Rectal smooth muscle tissue (tissue), 1 donor: ENCODE measurements at regions not wholly inside any gene's neighbourhood (a gene's known extent, or its start where the extent isn't known, plus 50 kb on each side); places are given as distances from the start of the nearest gene placed in this dataset.
"Not testable (repeated sequence)": the region's sequence is repeated elsewhere in the genome, so short reads cannot be mapped to it uniquely, and the experiment has no call there.

Source experiments
- H3K27ac ChIP-seq: one replicate; pipeline ENCODE4 v1.7.0; 2013; ENCODE audit warnings: low read depth, low read length, inconsistent platforms
- H3K27me3 ChIP-seq: one replicate; pipeline ENCODE4 v1.7.0; 2013; ENCODE audit warnings: low read length; ENCODE audit not compliant: control insufficient read depth, insufficient read depth
- H3K36me3 ChIP-seq: one replicate; pipeline ENCODE4 v1.7.0; 2013; ENCODE audit warnings: low read length; ENCODE audit not compliant: control insufficient read depth, insufficient read depth
- H3K4me1 ChIP-seq: one replicate; pipeline ENCODE4 v1.7.0; 2013; ENCODE audit warnings: low read length; ENCODE audit not compliant: control insufficient read depth, insufficient read depth
- H3K4me3 ChIP-seq: one replicate; pipeline ENCODE4 v1.7.0; 2013; ENCODE audit warnings: low read length
- H3K9ac ChIP-seq: one replicate; pipeline ENCODE4 v1.7.0; 2013; ENCODE audit warnings: low read length

DNA sequence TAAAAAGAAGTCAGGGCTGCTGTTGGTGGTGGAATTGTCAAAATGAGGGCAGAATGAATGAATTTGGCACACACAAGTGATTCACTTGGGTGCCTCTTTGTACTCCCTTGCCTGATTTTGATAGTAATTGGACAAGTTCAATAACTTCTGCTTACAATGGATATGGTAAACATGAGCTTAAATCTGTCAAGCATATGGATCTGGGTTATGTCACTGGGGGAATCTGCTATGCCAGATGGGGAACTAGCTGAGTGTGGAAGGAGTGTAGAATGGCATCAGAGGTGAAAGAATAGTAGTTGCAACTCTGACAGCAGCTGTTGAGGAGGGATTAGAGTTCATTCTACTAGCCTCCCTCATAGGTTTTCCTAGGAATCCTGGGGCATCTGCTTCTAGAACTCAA, 724.2 kb upstream of the CDH8 start:
- Histone ChIP-seq H3K4me3 (no peak overlapping the region), H3K9ac (no peak overlapping the region), H3K27ac (no peak overlapping the region), H3K4me1 (no peaks in the 10 kb centered on the region), H3K36me3 (no peaks in the 10 kb centered on the region), H3K27me3 (no peaks in the 10 kb centered on the region)

DNA sequence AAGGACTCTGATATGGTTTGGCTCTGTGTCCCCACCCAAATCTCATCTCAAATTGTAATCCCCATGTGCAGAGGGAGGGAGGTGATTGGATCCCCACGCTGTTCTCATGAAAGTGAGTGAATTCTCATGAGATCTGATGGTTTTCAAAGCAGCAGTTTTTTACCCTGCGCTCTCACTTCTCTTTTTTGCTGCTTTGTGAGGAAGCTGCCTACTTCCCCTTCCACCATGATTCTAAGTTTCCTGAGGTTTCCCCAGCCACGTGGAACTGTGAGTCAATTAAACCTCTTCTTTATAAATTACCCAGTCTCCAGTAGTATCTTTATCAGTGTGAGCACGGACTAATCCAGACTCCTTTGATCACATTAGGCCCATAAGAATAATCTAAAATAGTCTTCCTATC, 719.7 kb upstream of the CDH8 start:
- no peak overlapping the region for H3K4me3 ChIP-seq
- H3K27ac ChIP-seq = no peak overlapping the region
- H3K36me3 ChIP-seq = no peaks in the 10 kb centered on the region
- no peaks in the 10 kb centered on the region for H3K27me3 ChIP-seq
- H3K4me1 ChIP-seq = no peaks in the 10 kb centered on the region
- H3K9ac ChIP-seq = no peak overlapping the region

DNA sequence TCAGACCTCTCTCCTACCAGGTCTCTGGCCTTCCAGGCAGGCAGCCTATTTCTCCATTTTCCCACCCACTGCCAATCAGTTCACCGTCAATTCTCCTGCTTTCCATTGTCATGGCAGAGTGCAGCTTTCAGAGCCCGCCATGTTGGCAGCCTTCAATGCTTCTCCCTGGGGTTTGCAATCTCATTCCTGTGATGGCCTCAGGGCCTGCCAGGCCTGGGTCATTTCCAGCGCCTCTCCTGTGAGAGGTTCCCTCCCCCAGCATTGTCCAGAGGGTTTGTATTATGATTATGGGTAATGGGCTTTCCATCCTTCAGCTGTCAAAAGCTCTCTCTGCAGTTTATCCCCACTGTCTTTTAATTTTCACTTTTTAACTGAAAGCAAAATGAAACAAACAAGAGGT, 716.6 kb upstream of the CDH8 start:
- Histone ChIP-seq H3K36me3 (no peaks in the 10 kb centered on the region), H3K4me1 (no peaks in the 10 kb centered on the region), H3K27me3 (no peaks in the 10 kb centered on the region), H3K27ac (no peak overlapping the region), H3K4me3 (no peak overlapping the region), H3K9ac (no peak overlapping the region)

DNA sequence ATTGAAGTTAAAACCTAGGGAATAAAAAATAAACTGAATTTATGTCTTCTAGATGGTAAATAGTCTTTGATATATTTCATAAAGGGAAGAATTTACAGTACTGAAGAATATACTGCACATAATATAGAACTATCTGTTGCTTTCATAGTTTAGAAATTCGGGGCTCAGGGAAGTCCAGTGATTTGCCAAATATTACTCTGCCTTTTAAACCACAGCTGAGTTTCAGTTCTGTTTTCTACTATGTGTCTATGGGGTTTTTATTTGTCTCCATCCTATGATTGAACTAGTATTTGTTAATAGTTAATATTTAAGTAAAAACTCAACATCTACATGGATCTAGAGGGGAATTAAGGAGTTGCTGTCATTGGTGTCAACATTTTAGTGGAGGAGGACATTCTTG, 715.0 kb upstream of the CDH8 start:
- Histone ChIP-seq H3K27ac (no peak overlapping the region), H3K4me3 (no peak overlapping the region), H3K27me3 (no peaks in the 10 kb centered on the region), H3K4me1 (no peaks in the 10 kb centered on the region), H3K36me3 (no peaks in the 10 kb centered on the region), H3K9ac (no peak overlapping the region)

DNA sequence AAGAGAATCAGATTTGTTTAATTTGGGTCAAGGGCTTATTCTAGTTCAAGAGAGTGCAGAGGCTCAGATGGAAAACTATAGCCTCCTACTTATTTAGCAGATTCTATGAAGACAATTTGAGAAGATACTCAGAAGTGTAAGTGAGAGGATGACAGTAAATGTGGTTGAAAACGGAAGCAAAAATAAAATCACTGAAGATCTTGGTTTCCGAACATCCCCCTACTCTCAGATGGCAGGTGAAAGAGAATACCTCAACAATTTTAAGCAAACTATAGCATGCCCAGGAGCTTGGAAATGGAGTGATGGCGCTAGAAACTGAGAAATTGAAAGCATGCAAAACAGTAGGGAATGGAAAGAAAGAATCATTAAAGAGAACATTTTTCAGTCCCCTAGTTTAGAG, 705.5 kb upstream of the CDH8 start:
- H3K27ac ChIP-seq = no peak overlapping the region
- no peaks in the 10 kb centered on the region for H3K36me3 ChIP-seq
- no peak overlapping the region for H3K4me3 ChIP-seq

DNA sequence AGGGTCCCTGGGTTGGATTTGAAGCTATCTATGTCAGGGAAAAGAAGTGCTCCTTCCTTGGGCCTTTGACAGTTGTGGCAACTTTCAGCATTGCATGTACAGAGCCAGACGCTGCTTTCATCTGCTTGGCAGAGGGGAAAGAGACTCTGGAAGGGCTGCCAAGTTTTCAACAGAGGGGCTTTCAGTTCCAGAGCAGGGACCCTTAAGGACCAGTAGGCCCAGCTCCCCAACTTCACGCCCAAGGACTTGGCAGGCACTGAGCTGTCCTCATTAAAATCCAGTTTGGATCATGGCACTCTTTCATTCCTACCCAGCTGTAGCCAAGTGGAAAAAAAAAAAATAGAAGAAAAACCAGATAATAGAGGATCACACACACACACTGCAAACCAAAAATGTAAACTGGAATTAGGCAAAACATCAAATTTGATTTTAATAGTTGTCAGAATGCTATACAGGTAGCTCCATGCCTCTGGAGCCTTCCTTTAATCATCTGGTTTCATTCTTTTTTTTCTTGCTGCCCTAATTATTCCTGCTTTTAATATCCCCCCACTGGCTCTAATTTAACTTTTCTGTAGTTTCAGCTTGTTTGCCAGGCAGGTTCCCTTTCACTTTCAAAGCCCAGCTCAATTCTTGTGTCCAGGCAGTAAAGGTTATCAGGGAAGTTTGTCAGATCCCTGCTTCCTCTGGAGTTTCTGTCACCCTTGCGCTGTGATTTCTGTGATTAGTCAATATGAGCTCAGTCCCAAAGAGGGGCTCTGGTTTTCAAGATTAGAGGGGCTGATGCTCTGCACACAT, 702.6 kb upstream of the CDH8 start:
- Histone ChIP-seq H3K9ac (no peak overlapping the region), H3K27ac (no peak overlapping the region), H3K36me3 (no peaks in the 10 kb centered on the region), H3K27me3 (no peaks in the 10 kb centered on the region), H3K4me3 (no peak overlapping the region), H3K4me1 (no peaks in the 10 kb centered on the region)

More for the DNA sequence above, 705.5 kb upstream of the CDH8 start:
- H3K4me1 ChIP-seq = no peaks in the 10 kb centered on the region
- no peaks in the 10 kb centered on the region for H3K27me3 ChIP-seq
- H3K9ac ChIP-seq = no peak overlapping the region

DNA sequence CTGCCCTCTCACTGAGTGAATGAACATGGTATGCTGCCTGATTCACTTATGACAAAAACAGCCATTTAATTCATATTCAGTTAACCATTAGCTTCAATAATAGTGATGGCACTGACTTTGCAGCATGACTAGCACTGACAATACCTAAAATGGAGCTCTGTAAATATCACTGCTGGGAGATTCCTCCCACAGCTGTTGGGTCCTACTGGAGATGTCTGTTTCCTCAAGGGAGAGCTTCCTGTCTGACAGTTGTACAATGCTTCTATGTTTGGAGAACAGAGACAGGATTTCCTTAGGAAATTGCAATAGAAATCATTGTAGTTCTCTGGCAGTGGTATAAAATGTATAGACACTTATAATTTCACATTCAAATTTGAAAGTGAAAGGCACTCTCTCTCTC, 695.9 kb upstream of the CDH8 start:
- H3K27ac ChIP-seq = no peak overlapping the region
- no peaks in the 10 kb centered on the region for H3K4me1 ChIP-seq
- H3K9ac ChIP-seq = no peak overlapping the region
- H3K36me3 ChIP-seq = no peaks in the 10 kb centered on the region
- H3K27me3 ChIP-seq = no peaks in the 10 kb centered on the region
- H3K4me3 ChIP-seq = no peak overlapping the region

DNA sequence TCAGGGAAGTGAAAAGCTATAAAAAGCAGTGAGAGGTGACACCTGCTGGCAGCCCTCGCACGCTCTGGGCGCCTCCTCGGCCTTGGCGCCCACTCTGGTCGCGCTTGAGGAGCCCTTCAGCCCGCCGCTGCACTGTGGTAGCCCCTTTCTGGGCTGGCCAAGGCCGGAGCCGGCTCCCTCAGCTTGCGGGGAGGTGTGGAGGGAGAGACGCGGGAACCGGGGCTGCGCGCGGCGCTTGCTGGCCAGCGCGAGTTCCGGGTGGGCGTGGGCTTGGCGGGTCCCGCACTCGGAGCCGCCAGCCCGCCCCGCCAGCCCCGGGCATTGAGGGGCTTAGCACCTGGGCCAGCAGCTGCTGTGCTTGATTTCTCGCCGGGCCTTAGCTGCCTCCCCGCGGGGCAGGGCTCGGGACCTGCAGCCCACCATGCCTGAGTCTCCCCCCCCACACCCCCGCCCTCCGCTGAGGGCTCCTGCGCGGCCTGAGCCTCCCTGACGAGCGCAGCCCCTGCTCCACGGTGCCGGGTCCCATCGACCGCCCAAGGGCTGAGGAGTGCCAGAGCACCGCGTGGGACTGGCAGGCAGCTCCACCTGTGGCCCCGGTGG, 688.5 kb upstream of the CDH8 start:
- not testable (repeated sequence) for H3K27me3 ChIP-seq, H3K9ac ChIP-seq, H3K36me3 ChIP-seq, H3K27ac ChIP-seq, H3K4me3 ChIP-seq, H3K4me1 ChIP-seq

DNA sequence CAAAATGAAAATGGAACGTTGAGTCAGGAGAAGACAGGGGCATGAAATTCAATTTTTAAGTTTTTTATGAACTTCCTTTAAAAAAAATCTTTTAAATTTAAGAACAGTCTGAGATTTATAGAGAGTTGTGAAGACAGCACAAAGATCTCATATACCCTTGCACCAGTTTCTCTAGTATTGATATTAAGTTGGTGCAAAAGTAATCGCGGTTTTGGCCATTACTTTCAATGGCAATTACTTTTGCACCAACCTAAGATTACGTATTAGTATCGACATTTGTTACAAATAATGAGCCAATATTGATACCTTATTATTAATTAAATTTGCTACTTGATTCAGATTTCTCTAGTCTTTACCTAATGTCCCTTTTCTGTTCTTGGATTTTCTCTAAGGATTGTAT, 684.4 kb upstream of the CDH8 start:
- Histone ChIP-seq H3K9ac (no peak overlapping the region), H3K27ac (no peak overlapping the region), H3K4me1 (no peaks in the 10 kb centered on the region), H3K4me3 (no peak overlapping the region), H3K27me3 (no peaks in the 10 kb centered on the region), H3K36me3 (no peaks in the 10 kb centered on the region)

DNA sequence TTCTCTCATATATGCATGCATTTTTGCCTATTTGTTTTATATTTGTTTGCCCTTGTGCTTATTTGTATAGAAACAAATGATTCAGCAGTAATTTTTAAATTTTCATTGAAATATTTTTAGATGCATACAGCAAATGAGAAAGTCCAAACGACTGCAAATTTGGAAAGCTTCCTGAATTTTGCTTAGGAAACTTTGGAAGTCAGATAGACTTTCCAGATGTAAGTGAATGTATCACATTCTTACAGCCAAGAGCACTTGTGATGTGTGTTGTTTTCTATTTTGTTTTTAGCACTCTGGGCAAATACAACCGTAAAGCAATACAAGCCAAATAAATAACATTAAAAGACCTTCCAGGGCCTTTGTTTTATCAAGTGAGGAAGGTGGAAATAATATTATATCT, 680.8 kb upstream of the CDH8 start:
- Histone ChIP-seq H3K36me3 (no peaks in the 10 kb centered on the region), H3K9ac (no peak overlapping the region), H3K4me1 (no peaks in the 10 kb centered on the region)

DNA sequence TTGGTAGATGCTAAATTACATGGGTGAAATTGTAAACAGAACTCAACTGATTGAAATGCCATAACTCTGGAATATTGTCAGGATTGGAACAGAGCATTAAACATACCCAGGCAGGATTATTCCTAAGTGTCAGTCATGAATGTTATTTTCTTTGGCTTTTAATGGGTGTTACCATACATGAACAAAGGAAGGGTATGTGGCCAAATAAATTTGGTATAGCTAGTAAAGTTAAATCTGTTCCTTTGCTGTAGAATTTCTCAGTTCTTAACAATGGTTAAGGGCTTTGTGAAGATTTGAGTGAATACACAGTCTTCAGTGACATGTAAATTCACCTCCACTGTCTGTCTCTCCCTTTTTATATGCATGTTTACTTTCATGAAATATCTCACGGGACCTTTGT, 679.5 kb upstream of the CDH8 start:
- no peaks in the 10 kb centered on the region for H3K4me1 ChIP-seq
- H3K27ac ChIP-seq = no peak overlapping the region
- H3K36me3 ChIP-seq = no peaks in the 10 kb centered on the region
- H3K27me3 ChIP-seq = no peaks in the 10 kb centered on the region
- H3K4me3 ChIP-seq = no peak overlapping the region
- H3K9ac ChIP-seq = no peak overlapping the region

More for the DNA sequence above, 680.8 kb upstream of the CDH8 start:
- H3K27me3 ChIP-seq = no peaks in the 10 kb centered on the region
- H3K4me3 ChIP-seq = no peak overlapping the region
- no peak overlapping the region for H3K27ac ChIP-seq

DNA sequence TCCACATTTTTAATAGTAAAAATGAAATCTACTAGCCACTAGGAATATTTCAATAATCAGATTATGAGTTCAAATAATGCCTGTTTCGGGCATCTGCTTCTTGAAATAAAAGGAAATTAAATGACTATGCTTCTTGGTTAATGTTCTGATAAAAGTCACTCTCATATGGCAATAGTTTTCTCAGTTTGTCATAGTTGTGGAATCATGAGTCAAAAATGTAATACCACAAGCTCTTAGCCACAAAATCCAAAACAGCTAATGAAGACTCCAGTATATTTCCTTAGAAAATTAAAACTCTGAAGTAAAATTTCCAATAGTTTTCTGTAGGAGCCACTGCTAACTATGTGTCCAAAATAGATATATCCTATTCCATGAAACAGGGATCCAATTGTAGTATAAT, 676.3 kb upstream of the CDH8 start:
- H3K4me3 ChIP-seq = no peak overlapping the region
- H3K27me3 ChIP-seq = no peaks in the 10 kb centered on the region

DNA sequence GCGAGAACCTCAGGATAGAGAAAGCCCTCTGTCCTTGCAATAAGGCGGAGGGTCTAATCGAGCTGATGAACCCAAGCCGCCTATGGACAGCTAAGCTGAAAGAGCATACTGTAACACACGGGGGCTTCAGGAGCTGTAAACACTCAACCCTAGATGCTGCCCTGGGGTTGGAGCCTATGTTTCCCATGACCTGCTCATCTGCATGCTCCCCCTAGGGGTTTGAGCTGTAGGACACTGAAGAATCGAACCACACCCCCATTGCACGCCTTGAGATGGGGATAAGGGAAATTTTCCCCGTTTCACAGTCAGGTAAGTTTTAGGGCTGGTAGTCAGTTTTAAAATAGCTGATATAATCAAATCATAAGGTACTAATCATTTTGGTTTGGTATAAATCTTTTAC, 675.6 kb upstream of the CDH8 start:
- no peaks in the 10 kb centered on the region for H3K36me3 ChIP-seq
- H3K27ac ChIP-seq = no peak overlapping the region
- no peaks in the 10 kb centered on the region for H3K4me1 ChIP-seq
- H3K4me3 ChIP-seq = no peak overlapping the region
- H3K9ac ChIP-seq = no peak overlapping the region
- no peaks in the 10 kb centered on the region for H3K27me3 ChIP-seq

More for the DNA sequence above, 676.3 kb upstream of the CDH8 start:
- no peaks in the 10 kb centered on the region for H3K36me3 ChIP-seq
- no peak overlapping the region for H3K27ac ChIP-seq
- no peaks in the 10 kb centered on the region for H3K4me1 ChIP-seq
- H3K9ac ChIP-seq = no peak overlapping the region
